Upper lobe of left lung (tissue), 6 donors: ENCODE measurements at regions not wholly inside any gene's neighbourhood (a gene's known extent, or its start where the extent isn't known, plus 50 kb on each side); places are given as distances from the start of the nearest gene placed in this dataset.
"Not testable (repeated sequence)": the region's sequence is repeated elsewhere in the genome, so short reads cannot be mapped to it uniquely, and the experiment has no call there.

Experiments used
- ATAC-seq, 2 donors: fragments of 200-7000 bp; cut with Tn5 transposase; one replicate each; pipeline ENCODE4 v1.9.1; 2022; ENCODE audit warnings: mild to moderate bottlenecking in 2 of 2, moderate library complexity in 2 of 2; ENCODE audit not compliant: low FRiP score in 2 of 2
- DNase-seq, 2 donors: peaks; one replicate each; pipeline ENCODE4 v3.0.0-alpha.2; 2019 to 2020
- H3K27ac ChIP-seq, 4 donors: fragments of 200-600 bp; sonication (generic); one replicate each; pipeline ENCODE4 v1.5.1; 2016 to 2019
- H3K27me3 ChIP-seq, 4 donors: fragments of 200-600 bp; sonication (generic); one replicate each; pipeline ENCODE4 v1.5.1; 2017 to 2019
- H3K36me3 ChIP-seq, 4 donors: fragments of 200-600 bp; sonication (generic); one replicate each; pipeline ENCODE4 v1.5.1; 2016 to 2019
- H3K4me1 ChIP-seq, 4 donors: fragments of 200-600 bp; sonication (generic); one replicate each; pipeline ENCODE4 v1.5.1; 2018 to 2019
- H3K4me3 ChIP-seq, 4 donors: fragments of 200-600 bp; sonication (generic); one replicate each; pipeline ENCODE4 v1.5.1; 2017 to 2019; ENCODE audit warnings: mild to moderate bottlenecking in 2 of 4, moderate library complexity in 1 of 4
- H3K9me3 ChIP-seq, 4 donors: fragments of 200-600 bp; sonication (generic); one replicate each; pipeline ENCODE4 v1.5.1; 2018 to 2019
- EP300 ChIP-seq, 4 donors: sonication (generic); formaldehyde crosslinking; IDR thresholded peaks; one replicate each; pipeline ENCODE4 v1.5.1; 2017; ENCODE audit warnings: antibody characterized with exemption in 4 of 4, control low read depth in 2 of 4
- POLR2A ChIP-seq, 4 donors: fragments of 450-650 bp; IDR thresholded peaks; one replicate each; pipeline ENCODE4 v1.5.1; 2016 to 2017; ENCODE audit warnings: antibody characterized with exemption in 4 of 4, mild to moderate bottlenecking in 2 of 4
- POLR2AphosphoS5 ChIP-seq, 2 donors: sonication (generic); formaldehyde crosslinking; IDR thresholded peaks; one replicate each; pipeline ENCODE4 v1.5.1; 2017; ENCODE audit warnings: antibody characterized with exemption in 2 of 2
- WGBS, 2 donors: methylation state at CpG; one replicate each; pipeline ENCODE4 v1.1.5; 2017 to 2018; 5-methylcytosine and 5-hydroxymethylcytosine counted together
- TF ChIP-seq, protein P1 (sequence below), 6 experiments: fragments of 450-650 bp in 4 of 6; fragments of 200-600 bp in 2 of 6; sonication (generic) in 2 of 6; IDR thresholded peaks; one replicate each; pipeline ENCODE4 v1.5.1; 2016 to 2019; ENCODE audit warnings: antibody characterized with exemption in 6 of 6
- donor health status: DM: no; HTN: no; CAD: no; lungs with moderate emphysema.
- donor health status: DM: no; HTN: yes; CAD: no; lungs with severe emphysema.

DNA sequence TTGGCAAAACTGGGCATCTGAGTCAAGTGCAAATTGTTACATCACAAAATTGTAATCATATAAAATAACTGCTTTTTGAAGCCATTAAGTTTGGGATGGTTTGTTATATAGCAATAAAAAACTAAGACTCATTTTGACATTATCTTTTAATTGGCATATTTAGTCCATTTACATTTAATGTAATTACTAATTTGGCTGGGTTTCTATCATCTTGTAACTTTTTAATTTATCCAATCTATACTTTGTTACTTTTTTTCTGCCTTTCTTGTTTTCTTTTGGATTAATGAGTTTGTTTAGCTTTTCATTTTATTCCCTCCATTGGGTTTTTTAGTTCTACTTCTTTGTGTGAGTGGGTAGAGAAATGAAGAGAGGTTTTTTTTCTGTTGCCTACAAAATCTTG, 76.3 kb downstream of the DRAM2 start:
- DNase-seq (no peak), ATAC-seq (no peak)
- no peaks in the 10 kb centered on the region for H3K36me3 ChIP-seq
- TF ChIP-seq EP300 (IDR thresholded peaks at IDR 0.05) (no peak), POLR2AphosphoS5 (IDR thresholded peaks at IDR 0.05) (no peak), POLR2A (IDR thresholded peaks at IDR 0.05) (no peak)
- TF ChIP-seq, protein P1, sequence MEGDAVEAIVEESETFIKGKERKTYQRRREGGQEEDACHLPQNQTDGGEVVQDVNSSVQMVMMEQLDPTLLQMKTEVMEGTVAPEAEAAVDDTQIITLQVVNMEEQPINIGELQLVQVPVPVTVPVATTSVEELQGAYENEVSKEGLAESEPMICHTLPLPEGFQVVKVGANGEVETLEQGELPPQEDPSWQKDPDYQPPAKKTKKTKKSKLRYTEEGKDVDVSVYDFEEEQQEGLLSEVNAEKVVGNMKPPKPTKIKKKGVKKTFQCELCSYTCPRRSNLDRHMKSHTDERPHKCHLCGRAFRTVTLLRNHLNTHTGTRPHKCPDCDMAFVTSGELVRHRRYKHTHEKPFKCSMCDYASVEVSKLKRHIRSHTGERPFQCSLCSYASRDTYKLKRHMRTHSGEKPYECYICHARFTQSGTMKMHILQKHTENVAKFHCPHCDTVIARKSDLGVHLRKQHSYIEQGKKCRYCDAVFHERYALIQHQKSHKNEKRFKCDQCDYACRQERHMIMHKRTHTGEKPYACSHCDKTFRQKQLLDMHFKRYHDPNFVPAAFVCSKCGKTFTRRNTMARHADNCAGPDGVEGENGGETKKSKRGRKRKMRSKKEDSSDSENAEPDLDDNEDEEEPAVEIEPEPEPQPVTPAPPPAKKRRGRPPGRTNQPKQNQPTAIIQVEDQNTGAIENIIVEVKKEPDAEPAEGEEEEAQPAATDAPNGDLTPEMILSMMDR (IDR thresholded peaks at IDR 0.05) = no peak
- no peaks in the 10 kb centered on the region for H3K27me3 ChIP-seq
- no peak overlapping the region for H3K4me3 ChIP-seq
- H3K9me3 ChIP-seq = peaks cover 0 to 16% (median 6%) of the 10 kb centered on the region in 4 donors
- no peak overlapping the region for H3K27ac ChIP-seq
- no peaks in the 10 kb centered on the region for H3K4me1 ChIP-seq

DNA sequence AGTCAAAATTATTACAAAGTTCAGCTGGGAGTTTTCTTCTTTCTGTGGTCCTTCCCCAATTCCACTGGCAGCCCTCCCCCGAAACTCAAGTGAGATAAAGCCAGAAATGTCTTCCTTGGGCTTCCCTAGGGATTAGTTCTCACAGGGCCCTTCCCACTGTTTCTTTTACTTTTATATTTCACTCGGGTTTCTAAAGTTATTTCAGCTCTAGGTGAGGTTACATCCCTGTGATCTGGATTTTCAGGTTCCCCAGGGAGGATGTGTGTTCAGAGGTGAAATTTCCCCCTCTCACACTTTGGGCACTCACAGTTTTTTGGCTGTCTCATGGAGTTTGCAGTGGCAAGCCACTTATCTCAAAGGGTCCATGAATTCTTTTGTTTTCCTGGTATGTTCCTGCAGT, 77.3 kb downstream of the DRAM2 start:
- WGBS, 2 donors = 65 to 68% methylated on average over 2 of the region's 2 CpGs
- Histone ChIP-seq H3K9me3 (peaks cover 0 to 16% (median 5%) of the 10 kb centered on the region in 4 donors), H3K4me3 (no peak overlapping the region), H3K4me1 (no peaks in the 10 kb centered on the region), H3K36me3 (no peaks in the 10 kb centered on the region), H3K27ac (no peak overlapping the region), H3K27me3 (no peaks in the 10 kb centered on the region)
- no peak for ATAC-seq
- no peak for DNase-seq
- TF ChIP-seq POLR2A (IDR thresholded peaks at IDR 0.05) = no peak
- TF ChIP-seq POLR2AphosphoS5 (IDR thresholded peaks at IDR 0.05) = no peak
- TF ChIP-seq, protein P1 (IDR thresholded peaks at IDR 0.05) = no peak
- no peak for TF ChIP-seq EP300 (IDR thresholded peaks at IDR 0.05)

DNA sequence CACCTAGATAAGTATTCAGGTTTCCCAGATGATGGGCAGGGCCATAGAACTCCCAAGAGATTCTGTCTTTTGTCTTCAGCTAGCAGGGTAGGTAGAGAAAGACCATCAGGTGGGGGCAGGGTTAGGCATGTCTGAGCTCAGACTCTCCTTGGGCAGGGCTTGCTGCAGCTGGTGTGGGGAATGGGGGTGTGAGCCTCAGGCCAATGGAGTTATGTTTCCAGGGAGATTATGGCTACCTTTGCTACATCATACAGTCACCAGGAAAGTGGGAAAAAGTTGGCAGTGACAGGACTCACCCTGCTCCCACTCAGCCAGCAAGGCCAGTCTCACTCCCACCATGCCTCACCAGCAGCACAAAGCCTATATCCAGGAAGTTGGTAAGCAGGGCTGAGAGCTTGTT, 77.8 kb downstream of the DRAM2 start:
- Histone ChIP-seq H3K4me3 (no peak overlapping the region), H3K4me1 (no peaks in the 10 kb centered on the region), H3K9me3 (peaks cover 0 to 16% (median 5%) of the 10 kb centered on the region in 4 donors), H3K27ac (no peak overlapping the region), H3K36me3 (no peaks in the 10 kb centered on the region), H3K27me3 (no peaks in the 10 kb centered on the region)
- no peak for ATAC-seq
- DNase-seq = no peak
- TF ChIP-seq POLR2AphosphoS5 (IDR thresholded peaks at IDR 0.05) (no peak), POLR2A (IDR thresholded peaks at IDR 0.05) (no peak)

DNA sequence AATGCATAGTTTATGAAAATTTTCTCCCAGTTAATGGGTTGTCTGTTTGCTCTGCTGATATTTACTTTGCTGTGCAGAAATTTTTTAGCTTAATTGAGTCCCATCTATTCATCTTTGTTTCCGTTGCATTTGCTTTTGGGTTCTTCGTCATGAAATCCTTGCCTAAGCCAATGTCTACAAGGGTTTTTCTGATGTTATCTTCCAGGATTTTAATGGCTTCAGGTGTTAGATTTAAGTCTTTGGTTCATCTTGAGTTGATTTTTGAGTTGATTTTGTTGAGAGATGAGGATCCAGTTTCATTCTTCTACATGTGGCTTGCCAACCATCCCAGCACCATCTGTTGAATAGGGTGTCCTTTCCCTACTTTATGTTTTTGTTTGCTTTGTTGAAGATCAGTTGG, 85.2 kb downstream of the DRAM2 start:
- Histone ChIP-seq H3K27ac (no peak overlapping the region), H3K9me3 (no peaks in the 10 kb centered on the region), H3K27me3 (no peaks in the 10 kb centered on the region), H3K36me3 (no peaks in the 10 kb centered on the region), H3K4me3 (no peak overlapping the region), H3K4me1 (no peaks in the 10 kb centered on the region)
- 90 to 94% methylated on average over 2 of the region's 2 CpGs for WGBS, 2 donors
- TF ChIP-seq EP300 (IDR thresholded peaks at IDR 0.05) (no peak), POLR2A (IDR thresholded peaks at IDR 0.05) (no peak), POLR2AphosphoS5 (IDR thresholded peaks at IDR 0.05) (no peak)
- TF ChIP-seq, protein P1 (IDR thresholded peaks at IDR 0.05) = no peak
- ATAC-seq (no peak), DNase-seq (no peak)

DNA sequence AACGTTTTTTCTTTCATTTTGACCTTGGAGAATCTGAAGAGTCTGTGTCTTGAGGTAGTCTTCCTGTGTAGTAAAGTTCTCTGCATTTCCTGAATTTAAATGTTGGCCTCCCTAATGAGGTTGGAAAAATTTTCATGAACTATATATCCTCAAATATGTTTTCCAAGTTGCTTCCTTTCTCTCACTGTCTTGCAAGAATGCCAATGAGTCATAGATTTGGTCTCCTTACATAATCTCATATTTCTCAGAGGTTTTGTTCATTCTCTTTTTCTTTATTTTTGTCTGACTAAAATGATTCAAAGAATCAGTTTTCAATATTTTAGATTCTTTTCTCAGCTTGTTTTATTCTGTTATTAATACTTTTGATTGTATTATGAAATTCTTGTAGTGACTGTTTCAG, 87.6 kb downstream of the DRAM2 start:
- ATAC-seq = no peak

DNA sequence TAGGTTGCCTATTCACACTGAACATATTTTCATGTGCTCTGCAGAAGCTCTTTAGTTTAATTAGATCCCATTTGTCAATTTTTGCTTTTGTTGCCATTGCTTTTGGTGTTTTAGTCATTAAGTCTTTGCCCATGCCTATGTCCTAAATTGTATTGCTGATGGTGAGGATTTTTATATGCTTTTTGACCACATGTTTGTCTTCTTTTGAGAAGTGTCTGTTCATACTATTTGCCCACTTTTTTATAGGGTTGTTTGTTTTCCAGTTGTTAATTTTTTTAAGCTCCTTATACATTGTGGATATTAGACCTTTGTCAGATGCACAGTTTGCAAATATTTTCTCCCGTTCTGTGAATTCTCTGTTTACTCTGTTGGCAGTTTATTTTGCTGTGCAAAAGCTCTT, 84.5 kb upstream of the LRIF1 start:
- H3K4me3 ChIP-seq, H3K27ac ChIP-seq, H3K27me3 ChIP-seq, H3K36me3 ChIP-seq, H3K9me3 ChIP-seq, ATAC-seq, H3K4me1 ChIP-seq, DNase-seq: not testable (repeated sequence)
- 91 to 94% methylated on average over 1 of the region's 1 CpG for WGBS, 2 donors

More for the DNA sequence above, 87.6 kb downstream of the DRAM2 start:
- Histone ChIP-seq H3K4me3 (no peak overlapping the region), H3K9me3 (no peaks in the 10 kb centered on the region), H3K27ac (no peak overlapping the region), H3K27me3 (no peaks in the 10 kb centered on the region), H3K36me3 (no peaks in the 10 kb centered on the region), H3K4me1 (no peaks in the 10 kb centered on the region)
- WGBS, 2 donors = 15 to 39% methylated on average over 1 of the region's 1 CpG
- no peak for DNase-seq
- TF ChIP-seq EP300 (IDR thresholded peaks at IDR 0.05) = no peak
- TF ChIP-seq POLR2AphosphoS5 (IDR thresholded peaks at IDR 0.05) = no peak
- TF ChIP-seq, protein P1 (IDR thresholded peaks at IDR 0.05) = no peak
- no peak for TF ChIP-seq POLR2A (IDR thresholded peaks at IDR 0.05)
